GM21529 (cell line): ENCODE measurements at regions not wholly inside any gene's neighbourhood (a gene's known extent, or its start where the extent isn't known, plus 50 kb on each side); places are given as distances from the start of the nearest gene placed in this dataset.
"Not testable (repeated sequence)": the region's sequence is repeated elsewhere in the genome, so short reads cannot be mapped to it uniquely, and the experiment has no call there.

Experiments used
- ATAC-seq: cut with Tn5 transposase; IDR thresholded peaks from one replicate; pipeline ENCODE4 v1.9.1; 2021; ENCODE audit not compliant: unreplicated experiment

DNA sequence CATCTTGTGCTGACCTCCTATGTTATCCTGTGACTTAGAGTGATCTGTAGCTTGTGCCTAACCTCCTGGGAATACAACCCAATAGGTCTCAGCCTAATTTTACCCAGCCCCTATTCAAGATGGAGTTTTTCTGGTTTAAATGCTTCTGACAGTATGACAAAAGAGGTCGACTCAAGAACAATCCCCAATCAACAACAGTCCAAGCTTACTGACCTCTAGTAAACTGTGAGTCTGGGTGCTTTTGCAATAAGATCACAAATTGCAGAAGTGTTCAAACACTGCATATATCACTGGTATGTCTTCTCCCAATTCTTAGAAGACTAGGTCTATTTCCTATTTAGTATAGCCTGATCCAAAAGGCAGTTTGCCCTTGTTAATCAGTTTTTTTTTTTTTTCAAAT is 323.5 kb upstream of the PTGER4 start:
- ATAC-seq = no peak

DNA sequence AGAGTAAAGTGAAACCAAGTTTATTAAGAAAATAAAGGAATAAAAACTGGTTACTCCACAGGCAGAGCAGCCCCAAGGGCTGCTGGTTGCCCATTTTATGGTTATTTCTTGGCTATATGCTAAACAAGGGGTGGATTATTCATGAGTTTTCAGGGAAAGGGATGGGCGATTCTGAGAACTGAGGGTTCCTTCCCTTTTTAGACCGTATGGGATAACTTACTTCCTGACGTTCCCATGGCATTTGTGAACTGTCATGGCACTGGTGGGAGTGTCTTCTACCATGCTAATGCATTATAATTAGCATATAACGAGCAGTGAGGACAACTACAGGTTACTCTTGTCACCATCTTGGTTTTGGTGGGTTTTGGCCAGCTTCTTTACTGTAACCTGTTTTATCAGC is 323.9 kb upstream of the PTGER4 start:
- ATAC-seq = no peak

DNA sequence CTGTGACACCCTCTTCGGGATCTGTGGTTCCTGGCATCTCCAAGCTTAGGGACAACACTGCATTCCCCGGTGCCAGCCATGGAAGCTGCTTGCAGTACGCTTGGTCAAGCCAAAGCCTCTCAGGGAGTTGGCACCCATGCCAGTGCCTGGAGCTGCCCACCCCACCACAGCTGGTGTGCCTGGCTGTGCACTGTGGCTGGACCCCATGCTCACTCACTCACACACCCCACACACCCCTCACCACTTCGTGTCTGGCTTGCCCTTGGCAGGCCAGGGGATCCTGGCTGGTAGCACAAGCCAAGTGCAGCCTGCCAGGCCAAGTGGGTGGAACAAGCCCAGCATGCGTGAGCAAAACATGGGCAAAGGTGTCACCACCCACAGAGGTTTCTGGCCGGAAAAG is 324.5 kb upstream of the PTGER4 start:
- ATAC-seq = no peak

DNA sequence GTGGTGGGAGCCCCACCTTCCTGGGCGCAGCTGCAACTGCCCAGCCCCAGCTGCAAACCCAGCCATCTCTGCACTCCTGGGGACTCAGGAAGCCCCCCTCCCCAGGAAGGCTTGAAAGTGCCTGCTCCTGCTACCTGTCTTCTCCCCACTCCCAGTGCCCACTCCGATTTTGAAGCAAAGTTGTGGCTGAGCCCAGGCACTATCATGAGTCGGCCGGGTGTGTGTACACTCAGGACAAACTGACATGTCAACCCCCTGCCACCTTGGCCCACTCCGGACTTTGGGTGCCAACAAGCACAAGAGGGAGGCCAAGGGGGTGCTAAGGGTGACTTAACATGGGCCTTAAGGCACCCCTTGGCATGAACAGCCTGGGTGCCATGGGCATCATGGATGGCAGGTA is 325.5 kb upstream of the PTGER4 start:
- no peak for ATAC-seq

DNA sequence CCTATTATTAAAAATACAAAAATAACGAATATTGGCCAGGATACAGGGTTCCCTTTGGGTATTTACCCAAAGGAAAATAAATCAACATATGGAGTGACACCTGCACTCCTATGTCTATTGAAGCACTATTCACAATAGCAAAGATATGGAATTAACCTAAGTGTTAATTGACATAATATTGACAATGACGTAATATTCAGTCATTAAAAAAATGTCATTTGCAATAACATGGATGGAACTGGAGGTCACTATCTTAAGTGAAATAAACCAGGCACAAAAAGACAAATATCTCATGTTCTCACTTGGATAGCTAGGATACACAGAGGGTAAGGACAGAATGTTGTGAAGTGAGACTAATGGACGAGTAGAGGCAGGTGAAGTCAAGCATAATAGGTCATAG is 326.3 kb upstream of the PTGER4 start:
- ATAC-seq = no peak

DNA sequence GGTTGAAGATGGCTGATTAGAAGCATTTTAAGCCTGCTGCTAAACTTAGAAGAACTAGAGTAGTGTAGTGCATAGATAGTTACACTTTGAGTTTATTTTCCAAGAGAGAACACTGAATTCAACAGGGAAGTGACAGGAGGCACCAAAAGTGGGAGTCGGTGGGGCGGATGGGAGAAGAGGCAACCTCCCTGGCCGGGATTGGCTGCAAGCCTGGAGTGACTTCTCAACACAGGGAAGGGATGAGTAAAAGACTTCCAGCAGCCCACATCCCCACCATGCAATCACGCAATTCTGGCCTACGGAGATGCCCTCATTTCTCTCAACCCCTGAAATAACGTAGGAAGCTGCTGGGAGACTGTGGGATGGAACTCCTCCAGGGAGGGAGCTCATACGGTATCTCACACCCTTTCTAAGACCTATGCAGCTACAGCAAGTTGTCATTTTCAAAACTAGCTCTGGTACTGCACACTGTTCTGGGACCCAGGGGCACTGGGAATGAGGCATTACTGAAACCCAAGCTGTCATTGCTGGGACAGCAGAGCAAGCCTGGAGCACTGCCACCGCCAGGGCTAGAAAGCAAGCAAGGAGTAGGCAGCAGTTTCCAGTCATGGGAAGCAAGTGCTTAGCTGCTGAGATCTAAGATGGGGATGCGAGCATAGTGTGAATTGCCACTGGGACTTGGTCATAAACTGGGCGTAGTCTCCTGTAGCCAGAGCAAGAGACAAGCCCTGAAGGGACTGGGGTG is 331.6 kb upstream of the PTGER4 start:
- no peak for ATAC-seq

DNA sequence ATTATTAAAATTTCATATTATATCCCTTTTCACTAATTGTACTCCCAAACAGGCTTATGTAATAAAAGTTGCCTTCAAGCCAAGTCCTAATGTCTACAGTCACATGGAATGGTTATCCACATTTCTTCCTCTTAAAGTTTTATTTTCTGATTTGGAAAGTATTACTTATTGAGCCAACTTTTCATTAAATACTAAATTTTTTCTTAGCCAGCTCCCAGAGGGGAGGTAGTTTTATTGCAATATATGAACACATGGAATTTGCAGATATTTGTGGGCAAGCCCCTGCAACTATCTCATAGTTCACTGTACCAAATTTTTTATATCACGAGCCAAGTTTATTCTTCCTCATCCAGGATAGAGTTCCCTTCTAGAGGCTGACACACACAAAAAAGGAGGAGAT is 332.8 kb upstream of the PTGER4 start:
- no peak for ATAC-seq

DNA sequence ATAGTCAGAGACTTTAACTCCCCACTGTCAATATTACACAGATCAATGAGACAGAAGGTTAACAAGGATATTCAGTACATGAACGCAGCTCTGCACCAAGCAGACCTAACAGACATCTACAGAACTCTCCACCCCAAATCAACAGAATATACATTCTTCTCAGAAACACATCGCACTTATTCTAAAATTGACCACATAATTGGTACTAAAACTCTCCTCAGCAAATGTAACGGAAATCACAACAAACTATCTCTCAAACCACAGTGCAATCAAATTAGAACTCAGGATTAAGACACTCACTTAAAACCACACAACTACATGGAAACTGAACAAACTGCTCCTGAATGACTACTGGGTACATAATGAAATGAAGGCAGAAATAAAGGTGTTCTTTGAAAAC is 341.3 kb upstream of the PTGER4 start:
- not testable (repeated sequence) for ATAC-seq

DNA sequence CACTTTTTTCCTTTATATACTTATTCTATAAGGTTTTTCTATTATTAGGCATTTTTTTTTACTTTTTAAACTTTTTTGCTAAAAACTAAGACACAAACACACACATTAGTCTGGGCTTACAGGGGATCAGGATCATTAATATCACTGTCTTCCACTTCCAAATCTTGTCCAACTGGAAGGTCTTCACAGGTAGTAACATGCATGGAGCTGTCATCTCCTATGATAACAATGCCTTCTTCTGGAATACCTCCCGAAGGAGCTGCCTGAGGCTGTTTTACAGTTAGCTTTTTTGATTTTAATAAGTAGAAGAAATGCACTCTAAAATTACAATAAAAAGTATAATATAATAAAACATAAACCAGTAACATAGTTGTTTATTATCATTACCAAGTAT is 345.5 kb upstream of the PTGER4 start:
- no peak for ATAC-seq

DNA sequence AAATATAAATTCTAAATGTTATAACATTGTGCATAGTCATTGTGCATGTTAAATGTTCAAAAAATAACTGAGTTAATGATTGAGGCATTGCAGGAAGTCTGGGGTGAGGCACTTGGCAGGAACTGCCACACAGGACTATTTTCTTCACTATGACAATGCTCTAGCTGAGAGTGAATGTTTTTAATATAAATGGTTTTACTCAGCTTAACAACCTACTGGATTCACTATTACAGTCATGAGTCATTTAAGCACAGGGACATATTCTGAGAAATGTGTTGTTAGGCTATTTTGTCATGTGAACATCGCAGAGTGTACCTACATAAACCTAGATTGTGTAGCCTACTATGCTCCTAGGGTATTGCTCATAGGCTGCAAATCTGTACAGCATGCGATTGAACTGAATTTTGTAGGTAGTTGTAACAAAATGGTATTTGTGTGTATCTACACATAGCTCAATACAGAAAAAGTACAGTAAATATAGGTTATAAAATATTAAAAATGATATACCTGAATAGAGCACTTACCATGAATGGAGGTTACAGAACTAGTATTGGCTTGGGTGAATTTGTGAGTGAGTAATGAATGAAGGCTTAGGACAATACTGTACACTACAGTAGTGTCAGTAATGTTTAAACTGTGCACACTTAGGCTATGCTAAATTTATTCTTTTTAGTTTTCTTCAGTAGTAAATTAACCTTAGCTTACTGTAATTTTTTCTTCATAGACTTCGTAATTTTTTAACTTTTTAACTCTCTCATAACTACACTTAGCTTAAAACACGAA is 346.1 kb upstream of the PTGER4 start:
- no peak for ATAC-seq

DNA sequence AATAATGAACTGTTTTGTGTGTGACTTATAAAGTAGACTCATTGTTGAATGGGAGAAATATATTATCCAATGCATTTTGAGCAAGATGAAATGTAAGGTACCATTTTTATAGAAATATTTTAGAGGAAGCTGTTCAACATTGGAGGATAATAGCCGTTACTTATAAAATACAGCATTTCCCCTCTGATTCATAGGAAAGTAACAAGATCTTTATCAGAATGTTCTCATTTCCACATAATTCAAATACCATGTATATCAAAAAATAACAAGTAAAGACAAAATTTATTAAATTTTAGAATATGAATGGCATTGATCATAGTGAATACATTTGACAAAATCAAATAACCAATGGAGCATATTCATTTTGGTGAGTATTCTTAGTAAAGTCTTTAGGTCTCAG is 346.7 kb upstream of the PTGER4 start:
- no peak for ATAC-seq

DNA sequence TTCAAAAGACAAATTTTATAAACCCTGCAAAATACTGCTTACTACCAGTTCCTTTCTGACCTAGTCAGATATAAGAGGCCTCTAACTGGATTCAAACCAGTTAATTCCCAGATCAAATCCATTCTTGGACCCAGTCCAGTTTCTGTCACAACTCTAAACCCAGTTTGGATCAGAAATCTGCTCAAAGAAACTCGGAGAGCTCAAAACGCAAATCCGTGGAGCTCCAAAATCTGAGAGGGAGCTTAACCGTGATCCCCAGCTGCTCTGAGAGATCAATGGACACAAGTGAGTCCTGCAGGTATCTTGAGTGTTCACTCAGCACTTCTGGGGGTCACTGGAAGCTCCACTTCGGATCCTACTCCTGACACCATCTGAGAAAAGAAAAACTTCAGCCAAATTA is 348.1 kb upstream of the PTGER4 start:
- ATAC-seq = no peak

DNA sequence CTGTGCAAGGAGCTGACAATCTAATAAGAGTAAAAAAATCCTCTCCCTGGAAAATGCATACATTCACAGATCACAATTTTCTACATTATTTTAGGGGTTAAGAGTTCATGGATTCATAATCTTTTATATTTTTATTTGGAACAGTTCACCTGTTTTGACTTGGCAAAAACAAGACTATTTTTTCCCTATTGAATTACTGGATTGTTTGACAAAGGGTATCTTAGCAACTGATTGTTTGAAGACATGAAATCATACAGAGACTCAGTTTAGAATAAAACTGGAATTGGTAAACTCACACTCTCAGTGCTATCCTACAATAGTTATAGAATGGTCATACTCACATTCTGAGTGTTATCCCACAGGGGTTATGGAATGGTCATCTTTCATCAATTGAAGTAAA is 358.2 kb upstream of the PTGER4 start:
- no peak for ATAC-seq

DNA sequence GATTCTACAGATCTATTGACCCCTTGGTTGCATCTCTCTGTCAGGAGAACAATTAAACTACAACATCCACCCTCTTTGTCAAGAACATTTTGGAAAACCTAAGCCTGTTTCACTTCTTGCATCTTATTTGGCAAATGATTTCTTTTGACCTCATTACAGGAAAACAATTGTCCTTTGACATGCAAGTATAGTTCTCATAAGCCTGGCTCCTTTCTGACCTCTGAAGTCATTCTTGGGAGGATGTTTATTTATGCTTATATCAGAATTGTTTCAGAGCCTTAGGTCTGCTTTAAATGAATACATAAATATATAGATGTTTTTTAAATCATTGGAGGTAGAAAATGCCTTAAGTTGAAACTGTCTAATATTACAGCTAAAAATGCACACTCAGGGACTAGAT is 361.3 kb upstream of the PTGER4 start:
- no peak for ATAC-seq

DNA sequence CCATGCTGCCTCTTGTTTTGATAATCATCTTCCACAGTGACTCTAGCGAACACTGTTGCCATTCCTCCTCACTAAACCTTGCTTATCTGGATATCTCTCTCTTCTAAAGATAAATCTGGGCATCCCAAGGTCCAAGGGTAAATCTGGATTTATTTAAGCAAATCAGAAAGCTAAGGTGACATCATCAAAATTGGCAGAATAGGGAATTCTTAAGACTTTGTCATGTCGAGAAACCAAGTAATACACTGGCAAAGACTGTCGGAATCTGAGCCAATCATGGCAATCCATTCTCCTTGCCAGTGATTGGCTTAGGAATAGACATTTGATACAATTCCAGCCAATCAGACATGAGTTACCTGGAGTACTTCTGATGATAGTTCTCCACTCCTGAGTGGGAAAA is 362.7 kb upstream of the PTGER4 start:
- no peak for ATAC-seq

DNA sequence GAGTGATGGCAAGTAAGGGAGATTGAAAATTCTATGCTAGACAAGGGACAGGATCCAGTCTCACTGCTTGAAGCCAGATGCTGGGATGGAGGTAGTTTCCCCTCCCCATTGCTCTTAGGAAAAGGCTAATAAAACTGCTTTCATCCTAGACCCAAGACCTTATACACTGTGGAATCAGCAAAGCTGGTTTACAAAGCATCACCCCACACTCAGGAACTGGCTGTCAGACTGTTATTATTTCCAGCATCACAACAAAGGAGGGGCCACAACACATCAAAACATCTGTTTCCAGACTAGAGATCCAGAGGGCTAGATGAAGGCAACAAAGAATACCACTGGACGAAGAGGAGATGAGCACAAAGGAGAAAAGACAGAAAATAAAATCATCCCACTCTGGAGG is 364.6 kb upstream of the PTGER4 start:
- no peak for ATAC-seq

DNA sequence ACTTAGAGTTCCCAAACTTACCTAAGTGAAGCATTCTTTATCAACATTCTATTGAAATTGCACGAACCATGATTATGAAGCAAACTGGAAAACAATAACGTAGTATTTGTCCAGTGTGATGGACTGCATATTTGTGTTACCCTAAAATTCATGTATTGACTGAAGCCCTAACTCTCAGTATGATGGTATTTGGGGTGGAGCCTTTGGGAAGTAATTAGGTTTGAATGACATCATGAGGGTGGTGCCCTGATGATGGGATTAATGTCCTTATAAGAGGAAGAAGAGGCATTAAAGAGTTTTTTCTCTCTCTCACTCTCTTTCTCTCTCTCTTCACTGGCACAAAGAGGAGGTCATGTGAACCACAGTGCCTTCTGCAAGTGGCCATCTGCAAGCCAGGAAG is 365.4 kb upstream of the PTGER4 start:
- no peak for ATAC-seq

DNA sequence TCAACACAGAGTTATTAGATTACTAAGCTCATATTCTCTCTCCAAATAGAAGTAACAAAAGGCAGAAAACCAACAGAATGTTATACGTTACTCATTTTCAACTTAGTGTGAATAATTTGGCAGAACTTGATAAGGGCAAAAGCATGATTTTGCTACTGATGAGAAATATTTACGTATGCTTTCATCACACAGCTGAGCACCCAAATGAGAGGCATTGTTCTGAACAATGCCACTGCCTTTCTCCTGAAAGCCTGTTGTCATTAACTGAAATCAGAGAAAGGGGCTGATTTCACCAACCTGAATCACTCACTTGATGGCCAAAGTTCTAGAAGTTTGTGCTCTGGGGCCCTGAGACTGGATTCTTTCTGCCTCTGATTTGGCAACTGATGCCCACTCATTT is 367.5 kb upstream of the PTGER4 start:
- no peak for ATAC-seq

DNA sequence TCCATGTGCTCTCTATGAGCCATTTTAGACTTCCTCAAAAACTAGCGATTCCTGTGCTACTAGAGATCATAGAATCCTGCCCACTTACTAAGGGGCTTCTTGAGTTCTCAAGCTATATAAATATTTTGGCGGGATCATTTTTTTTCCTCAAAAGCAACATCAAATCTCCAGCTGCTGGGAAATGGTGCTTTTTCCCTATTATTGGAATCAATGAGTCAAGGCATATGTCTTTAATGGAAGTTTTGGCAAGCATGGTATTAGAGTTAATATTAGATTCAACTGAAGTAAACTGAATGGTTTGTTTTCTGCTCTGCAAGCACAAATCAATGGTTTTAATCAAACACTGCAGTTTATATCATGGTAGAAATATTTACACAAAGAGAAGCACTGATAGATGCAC is 369.9 kb upstream of the PTGER4 start:
- ATAC-seq = no peak

DNA sequence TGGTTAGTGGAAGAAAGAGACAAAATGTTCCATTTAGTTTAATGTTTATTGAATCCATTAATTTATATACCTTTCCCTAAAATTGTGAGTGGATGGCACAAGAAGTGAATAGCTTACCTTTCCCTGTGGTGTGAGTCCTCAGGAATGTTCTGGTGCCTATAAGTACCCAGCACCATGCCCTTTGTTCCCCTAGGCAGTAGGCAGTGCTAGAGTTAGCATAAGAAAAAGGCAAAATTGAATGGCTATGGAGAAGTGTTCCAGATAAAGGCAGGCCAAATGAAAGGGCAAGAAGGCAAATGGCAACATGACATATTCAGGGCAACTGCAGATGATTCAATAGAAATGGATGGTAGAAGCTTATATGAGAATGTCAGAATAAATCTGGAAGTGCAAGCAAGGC is 370.8 kb upstream of the PTGER4 start:
- no peak for ATAC-seq

DNA sequence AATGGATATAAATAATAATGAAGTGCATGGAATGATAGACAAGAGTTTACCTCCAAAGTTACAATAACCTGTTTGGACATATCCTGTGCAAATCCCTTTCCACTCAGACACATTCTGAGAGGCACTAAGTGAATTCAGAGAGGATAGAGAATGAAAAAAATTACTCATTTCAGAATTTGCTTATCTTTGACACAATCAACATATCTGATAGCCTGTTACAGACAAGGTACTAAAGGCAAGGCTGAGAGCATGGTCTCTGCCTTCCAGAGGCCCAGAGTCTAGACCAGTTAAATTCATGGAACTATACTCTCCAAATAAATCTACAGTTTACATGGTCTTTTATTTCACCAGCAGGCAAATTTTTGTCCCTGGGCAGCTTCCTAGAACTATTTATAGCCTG is 371.8 kb upstream of the PTGER4 start:
- ATAC-seq = no peak

DNA sequence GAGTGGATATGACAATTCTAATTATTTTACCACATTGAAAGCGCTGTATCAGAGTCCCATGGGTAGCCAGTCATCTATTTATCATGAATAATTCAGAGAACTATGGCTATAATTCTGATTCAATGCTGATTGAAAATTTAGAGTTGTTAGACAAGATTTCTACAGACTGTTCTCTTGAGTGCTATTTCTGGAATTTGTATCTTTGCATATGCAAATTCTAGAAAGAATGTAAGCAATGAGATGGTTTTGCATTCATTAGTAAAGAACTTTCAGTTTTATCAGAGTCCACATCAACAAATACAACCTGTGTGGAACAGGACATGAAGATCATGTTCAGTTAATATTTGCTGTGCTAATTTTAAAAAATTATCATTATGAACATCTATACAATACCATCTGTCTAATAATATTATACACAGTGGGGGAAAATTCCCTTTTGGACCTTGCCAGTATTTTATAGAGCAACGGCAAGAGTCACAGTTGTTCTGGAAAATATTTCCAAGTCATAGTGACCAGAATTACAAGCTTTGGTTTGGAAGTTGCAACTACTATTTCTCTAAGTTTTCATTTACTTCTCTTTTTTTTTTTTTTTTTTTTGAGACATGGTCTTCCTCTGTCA is 372.7 kb upstream of the PTGER4 start:
- ATAC-seq = no peak
